SK-N-SH (cell line): ENCODE measurements at regions not wholly inside any gene's neighbourhood (a gene's known extent, or its start where the extent isn't known, plus 50 kb on each side); places are given as distances from the start of the nearest gene placed in this dataset.

Source experiments
- MXI1 ChIP-seq: IDR thresholded peaks from 2 replicates; pipeline ENCODE4 v1.6.1; 2012; ENCODE audit warnings: mild to moderate bottlenecking, low read depth, low read length, improper control_type of control experiment
- TF ChIP-seq, protein P1 (sequence below): fragments of 200-600 bp; sonication (generic); IDR thresholded peaks from 2 replicates; pipeline ENCODE4 v1.6.1; 2017; ENCODE audit warnings: antibody characterized with exemption, mild to moderate bottlenecking, moderate library complexity
- TF ChIP-seq, protein P2 (sequence below): fragments of 150-350 bp; IDR thresholded peaks from 2 replicates; pipeline ENCODE4 v1.6.1; 2017; ENCODE audit warnings: antibody characterized with exemption, low read length, low read depth, borderline replicate concordance
- TF ChIP-seq, protein P3 (sequence below): IDR thresholded peaks from 2 replicates; pipeline ENCODE4 v1.6.1; 2012; ENCODE audit warnings: mild to moderate bottlenecking, low read depth, low read length, moderate library complexity

DNA sequence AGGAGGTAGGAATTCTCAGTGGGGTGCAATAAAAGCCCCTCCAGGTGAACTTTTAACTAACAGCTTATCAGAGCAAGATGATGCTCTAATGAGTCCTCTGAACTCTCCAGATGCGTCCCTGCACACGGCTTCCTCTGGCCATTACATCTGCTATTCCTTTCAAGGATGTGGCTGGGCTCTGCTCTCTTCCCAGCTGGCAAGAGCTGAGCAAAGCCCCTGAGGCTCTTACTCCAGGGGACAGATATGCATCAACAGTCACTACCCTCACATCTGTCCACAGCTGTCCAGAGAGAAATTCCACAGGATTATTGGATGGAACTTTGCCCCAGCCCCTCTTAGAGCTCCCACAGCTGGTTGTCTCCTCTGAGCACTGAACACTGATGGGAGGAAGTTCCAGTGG is 267.8 kb downstream of the C1orf94 start:
- TF ChIP-seq, protein P1, sequence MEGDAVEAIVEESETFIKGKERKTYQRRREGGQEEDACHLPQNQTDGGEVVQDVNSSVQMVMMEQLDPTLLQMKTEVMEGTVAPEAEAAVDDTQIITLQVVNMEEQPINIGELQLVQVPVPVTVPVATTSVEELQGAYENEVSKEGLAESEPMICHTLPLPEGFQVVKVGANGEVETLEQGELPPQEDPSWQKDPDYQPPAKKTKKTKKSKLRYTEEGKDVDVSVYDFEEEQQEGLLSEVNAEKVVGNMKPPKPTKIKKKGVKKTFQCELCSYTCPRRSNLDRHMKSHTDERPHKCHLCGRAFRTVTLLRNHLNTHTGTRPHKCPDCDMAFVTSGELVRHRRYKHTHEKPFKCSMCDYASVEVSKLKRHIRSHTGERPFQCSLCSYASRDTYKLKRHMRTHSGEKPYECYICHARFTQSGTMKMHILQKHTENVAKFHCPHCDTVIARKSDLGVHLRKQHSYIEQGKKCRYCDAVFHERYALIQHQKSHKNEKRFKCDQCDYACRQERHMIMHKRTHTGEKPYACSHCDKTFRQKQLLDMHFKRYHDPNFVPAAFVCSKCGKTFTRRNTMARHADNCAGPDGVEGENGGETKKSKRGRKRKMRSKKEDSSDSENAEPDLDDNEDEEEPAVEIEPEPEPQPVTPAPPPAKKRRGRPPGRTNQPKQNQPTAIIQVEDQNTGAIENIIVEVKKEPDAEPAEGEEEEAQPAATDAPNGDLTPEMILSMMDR, result no peak
- TF ChIP-seq, protein P2, sequence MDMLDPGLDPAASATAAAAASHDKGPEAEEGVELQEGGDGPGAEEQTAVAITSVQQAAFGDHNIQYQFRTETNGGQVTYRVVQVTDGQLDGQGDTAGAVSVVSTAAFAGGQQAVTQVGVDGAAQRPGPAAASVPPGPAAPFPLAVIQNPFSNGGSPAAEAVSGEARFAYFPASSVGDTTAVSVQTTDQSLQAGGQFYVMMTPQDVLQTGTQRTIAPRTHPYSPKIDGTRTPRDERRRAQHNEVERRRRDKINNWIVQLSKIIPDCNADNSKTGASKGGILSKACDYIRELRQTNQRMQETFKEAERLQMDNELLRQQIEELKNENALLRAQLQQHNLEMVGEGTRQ, result no peak
- TF ChIP-seq, protein P3, sequence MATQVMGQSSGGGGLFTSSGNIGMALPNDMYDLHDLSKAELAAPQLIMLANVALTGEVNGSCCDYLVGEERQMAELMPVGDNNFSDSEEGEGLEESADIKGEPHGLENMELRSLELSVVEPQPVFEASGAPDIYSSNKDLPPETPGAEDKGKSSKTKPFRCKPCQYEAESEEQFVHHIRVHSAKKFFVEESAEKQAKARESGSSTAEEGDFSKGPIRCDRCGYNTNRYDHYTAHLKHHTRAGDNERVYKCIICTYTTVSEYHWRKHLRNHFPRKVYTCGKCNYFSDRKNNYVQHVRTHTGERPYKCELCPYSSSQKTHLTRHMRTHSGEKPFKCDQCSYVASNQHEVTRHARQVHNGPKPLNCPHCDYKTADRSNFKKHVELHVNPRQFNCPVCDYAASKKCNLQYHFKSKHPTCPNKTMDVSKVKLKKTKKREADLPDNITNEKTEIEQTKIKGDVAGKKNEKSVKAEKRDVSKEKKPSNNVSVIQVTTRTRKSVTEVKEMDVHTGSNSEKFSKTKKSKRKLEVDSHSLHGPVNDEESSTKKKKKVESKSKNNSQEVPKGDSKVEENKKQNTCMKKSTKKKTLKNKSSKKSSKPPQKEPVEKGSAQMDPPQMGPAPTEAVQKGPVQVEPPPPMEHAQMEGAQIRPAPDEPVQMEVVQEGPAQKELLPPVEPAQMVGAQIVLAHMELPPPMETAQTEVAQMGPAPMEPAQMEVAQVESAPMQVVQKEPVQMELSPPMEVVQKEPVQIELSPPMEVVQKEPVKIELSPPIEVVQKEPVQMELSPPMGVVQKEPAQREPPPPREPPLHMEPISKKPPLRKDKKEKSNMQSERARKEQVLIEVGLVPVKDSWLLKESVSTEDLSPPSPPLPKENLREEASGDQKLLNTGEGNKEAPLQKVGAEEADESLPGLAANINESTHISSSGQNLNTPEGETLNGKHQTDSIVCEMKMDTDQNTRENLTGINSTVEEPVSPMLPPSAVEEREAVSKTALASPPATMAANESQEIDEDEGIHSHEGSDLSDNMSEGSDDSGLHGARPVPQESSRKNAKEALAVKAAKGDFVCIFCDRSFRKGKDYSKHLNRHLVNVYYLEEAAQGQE, result no peak
- no peak for TF ChIP-seq MXI1
